Colonic mucosa (tissue), 4 donors: ENCODE measurements at regions not wholly inside any gene's neighbourhood (a gene's known extent, or its start where the extent isn't known, plus 50 kb on each side); places are given as distances from the start of the nearest gene placed in this dataset.

Experiments used
- DNase-seq: peaks from one replicate; pipeline ENCODE4 v3.0.0-alpha.2; 2020
- H3K27ac ChIP-seq: fragments of 200-600 bp; one replicate; pipeline ENCODE4 v1.8.0; 2021
- H3K27me3 ChIP-seq: fragments of 200-600 bp; one replicate; pipeline ENCODE4 v1.8.0; 2021
- H3K36me3 ChIP-seq: fragments of 200-600 bp; one replicate; pipeline ENCODE4 v1.8.0; 2021
- H3K4me1 ChIP-seq: fragments of 200-600 bp; one replicate; pipeline ENCODE4 v1.8.0; 2021; ENCODE audit warnings: mild to moderate bottlenecking
- H3K4me3 ChIP-seq: fragments of 200-600 bp; one replicate; pipeline ENCODE4 v1.8.0; 2021
- H3K9ac ChIP-seq, 2 donors: one replicate each; pipeline ENCODE4 v1.7.0; 2013; ENCODE audit warnings: control low read depth in 2 of 2, low read depth in 2 of 2, low read length in 2 of 2
- H3K9me3 ChIP-seq: fragments of 200-600 bp; one replicate; pipeline ENCODE4 v1.8.0; 2021
- intact Hi-C: fragments of 100-400 bp; cut with DNase I; formaldehyde crosslinking; loops from one replicate; pipeline ENCODE4 v1.14.1; 2022
- TF ChIP-seq, protein P1 (sequence below): fragments of 200-600 bp; IDR thresholded peaks from one replicate; pipeline ENCODE4 v1.8.0; 2022; ENCODE audit warnings: antibody characterized with exemption, mild to moderate bottlenecking
- donor health status: healthy.
- donor health status: DM: no; HTN: no; CAD: no.
- donor health status: DM: no; HTN: no; CAD: no.

DNA sequence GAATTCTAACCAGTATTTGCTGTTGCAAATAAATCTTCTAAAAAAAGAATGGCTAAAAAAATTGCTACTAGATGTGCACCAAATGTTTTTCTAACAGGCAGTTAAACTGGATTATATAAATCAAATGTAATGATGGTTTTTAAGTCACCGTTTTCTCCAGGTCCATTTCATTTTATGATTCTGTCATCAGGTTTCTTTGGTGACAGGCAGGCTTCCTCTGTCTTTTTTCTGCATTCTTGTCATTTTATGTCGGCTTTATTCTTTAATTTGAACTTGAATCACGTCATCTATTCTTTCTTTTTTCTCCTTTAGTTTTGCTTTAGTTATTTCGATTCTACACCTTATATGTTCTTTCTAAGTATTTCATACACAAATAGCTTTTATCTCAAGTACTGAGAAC lies 212.5 kb downstream of the SOCS6 start:
- no peak for DNase-seq
- TF ChIP-seq, protein P1, sequence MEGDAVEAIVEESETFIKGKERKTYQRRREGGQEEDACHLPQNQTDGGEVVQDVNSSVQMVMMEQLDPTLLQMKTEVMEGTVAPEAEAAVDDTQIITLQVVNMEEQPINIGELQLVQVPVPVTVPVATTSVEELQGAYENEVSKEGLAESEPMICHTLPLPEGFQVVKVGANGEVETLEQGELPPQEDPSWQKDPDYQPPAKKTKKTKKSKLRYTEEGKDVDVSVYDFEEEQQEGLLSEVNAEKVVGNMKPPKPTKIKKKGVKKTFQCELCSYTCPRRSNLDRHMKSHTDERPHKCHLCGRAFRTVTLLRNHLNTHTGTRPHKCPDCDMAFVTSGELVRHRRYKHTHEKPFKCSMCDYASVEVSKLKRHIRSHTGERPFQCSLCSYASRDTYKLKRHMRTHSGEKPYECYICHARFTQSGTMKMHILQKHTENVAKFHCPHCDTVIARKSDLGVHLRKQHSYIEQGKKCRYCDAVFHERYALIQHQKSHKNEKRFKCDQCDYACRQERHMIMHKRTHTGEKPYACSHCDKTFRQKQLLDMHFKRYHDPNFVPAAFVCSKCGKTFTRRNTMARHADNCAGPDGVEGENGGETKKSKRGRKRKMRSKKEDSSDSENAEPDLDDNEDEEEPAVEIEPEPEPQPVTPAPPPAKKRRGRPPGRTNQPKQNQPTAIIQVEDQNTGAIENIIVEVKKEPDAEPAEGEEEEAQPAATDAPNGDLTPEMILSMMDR = no peak
- no peaks in the 10 kb centered on the region for H3K4me1 ChIP-seq
- no peaks in the 10 kb centered on the region for H3K36me3 ChIP-seq
- no peaks in the 10 kb centered on the region for H3K9me3 ChIP-seq
- H3K27me3 ChIP-seq = no peaks in the 10 kb centered on the region
- H3K27ac ChIP-seq = no peak overlapping the region
- H3K4me3 ChIP-seq = no peak overlapping the region
- intact Hi-C loops = no loop called here
- H3K9ac ChIP-seq = no peak overlapping the region

DNA sequence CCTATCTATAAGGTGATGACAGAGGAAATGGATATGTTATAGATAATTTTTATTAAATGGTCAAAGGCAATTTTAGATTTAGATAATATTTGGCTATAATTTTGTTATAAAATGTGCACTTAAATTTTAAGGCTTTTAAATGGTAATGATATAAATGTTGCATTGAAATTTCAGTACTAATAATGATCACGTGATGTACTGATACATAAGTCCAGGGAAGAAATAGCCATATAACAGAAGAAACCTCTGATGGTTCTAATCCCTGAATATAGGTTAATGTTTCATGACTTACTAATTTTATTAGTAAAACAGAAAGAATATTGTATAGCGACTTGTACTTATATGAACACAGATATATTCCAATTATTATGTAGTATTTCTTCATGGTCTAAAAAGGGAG lies 211.9 kb downstream of the SOCS6 start:
- Histone ChIP-seq H3K27me3 (no peaks in the 10 kb centered on the region), H3K27ac (no peak overlapping the region), H3K4me1 (no peaks in the 10 kb centered on the region), H3K4me3 (no peak overlapping the region), H3K36me3 (no peaks in the 10 kb centered on the region), H3K9ac (no peak overlapping the region), H3K9me3 (no peaks in the 10 kb centered on the region)
- DNase-seq = no peak
- TF ChIP-seq, protein P1 = no peak
- intact Hi-C loops = no loop called here

DNA sequence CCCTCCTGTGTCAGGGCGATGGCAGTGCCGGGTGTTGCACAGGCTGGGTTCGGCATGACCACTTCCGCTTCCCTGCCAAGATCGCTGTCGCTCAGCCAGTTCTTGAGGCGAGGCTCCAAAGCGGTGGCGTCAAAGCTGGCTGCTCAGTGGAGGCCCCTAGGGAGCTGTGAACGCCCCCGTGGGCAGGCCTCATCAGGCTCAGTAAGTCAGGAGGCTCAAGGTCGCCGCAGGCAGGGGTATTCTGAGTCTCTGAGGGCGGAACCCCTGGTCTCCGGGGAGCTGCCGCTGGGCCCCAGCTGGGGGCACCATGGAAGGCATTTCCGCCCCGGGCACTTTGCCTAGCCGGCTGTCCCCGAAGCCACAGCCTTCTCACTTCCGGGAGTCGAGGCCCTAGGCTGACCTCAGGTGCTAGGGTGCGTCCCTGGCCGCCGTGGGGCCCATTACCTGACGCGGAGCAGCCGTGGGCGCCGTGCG lies 210.4 kb downstream of the SOCS6 start:
- Histone ChIP-seq H3K27me3 (no peaks in the 10 kb centered on the region), H3K36me3 (no peaks in the 10 kb centered on the region), H3K4me3 (no peak overlapping the region), H3K27ac (no peak overlapping the region), H3K9ac (no peak overlapping the region), H3K4me1 (no peaks in the 10 kb centered on the region), H3K9me3 (no peaks in the 10 kb centered on the region)
- intact Hi-C loops = no loop called here
- DNase-seq = no peak
- TF ChIP-seq, protein P1 = no peak

DNA sequence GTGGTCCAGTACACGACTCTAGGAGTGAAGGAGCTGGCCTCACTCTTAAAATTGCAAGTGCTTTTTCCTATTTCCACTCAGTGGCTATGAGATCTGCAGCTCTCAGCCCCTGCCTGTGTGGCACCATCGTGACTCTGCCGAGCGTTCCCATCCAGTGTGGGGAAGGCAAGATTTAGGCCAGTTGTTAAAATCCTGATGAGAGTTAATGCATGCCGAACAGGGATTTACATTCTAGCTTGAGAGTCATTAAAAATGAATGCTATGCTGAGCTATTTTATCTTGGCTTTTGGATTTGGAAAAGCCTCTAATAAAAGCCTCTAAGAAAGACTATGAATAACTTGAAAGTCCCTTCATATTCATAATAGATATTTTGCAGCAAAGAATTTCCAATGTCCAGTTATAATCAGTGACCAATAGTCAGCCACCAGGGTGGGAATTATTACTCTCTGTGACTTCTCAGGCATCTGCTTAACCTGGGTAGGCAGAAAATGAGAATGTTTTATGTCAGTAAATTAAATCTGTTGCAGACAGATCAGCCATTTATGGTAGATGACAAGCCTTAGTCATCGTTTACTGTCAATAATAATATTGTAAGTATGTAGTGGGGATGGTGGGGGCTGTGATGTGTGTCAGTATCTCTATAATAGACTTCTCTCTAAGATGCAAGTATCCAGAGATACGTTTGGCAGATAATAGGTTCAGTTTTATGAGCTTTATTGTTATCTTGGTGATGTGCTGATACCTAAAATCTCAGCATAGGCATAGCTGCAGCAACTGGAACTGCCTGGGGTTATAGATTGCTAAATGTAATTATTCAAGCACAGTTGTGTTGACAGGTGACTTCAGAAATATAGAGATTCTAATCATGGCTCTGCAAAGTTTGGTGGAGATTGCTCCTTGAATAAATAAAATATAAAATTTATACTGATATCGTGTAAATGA lies 207.8 kb downstream of the SOCS6 start:
- no peak overlapping the region for H3K9ac ChIP-seq
- intact Hi-C loops = no loop called here
- H3K27ac ChIP-seq = no peak overlapping the region
- H3K36me3 ChIP-seq = no peaks in the 10 kb centered on the region
- TF ChIP-seq, protein P1 = no peak
- H3K4me3 ChIP-seq = no peak overlapping the region
- H3K4me1 ChIP-seq = no peaks in the 10 kb centered on the region
- H3K9me3 ChIP-seq = no peaks in the 10 kb centered on the region
- no peaks in the 10 kb centered on the region for H3K27me3 ChIP-seq
- no peak for DNase-seq

DNA sequence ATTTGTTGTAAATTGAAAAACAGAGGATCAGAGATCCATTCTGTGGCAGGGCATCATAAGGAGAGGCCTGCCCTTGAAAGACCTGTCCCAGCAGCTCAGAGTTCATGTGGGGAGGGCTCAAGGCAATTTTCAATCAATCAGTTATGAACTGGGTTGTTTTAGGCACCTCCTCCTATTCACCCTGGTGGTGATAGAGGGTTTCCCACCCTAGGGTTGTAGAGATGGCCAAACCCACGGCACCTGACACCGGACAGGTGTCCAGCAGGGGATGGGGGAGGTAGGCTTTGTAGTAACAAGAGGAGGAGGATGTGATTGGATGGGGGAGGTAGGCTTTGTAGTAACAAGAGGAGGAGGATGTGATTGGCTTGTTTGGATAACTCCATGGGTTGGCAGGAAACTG lies 205.7 kb downstream of the SOCS6 start:
- Histone ChIP-seq H3K9ac (no peak overlapping the region), H3K9me3 (no peaks in the 10 kb centered on the region), H3K27ac (no peak overlapping the region), H3K36me3 (no peaks in the 10 kb centered on the region), H3K27me3 (no peaks in the 10 kb centered on the region), H3K4me1 (no peaks in the 10 kb centered on the region), H3K4me3 (no peak overlapping the region)
- TF ChIP-seq, protein P1 = no peak
- intact Hi-C loops = no loop called here
- no peak for DNase-seq
